ENCODE measurements at regions not wholly inside any gene's neighbourhood (a gene's known extent, or its start where the extent isn't known, plus 50 kb on each side); places are given as distances from the start of the nearest gene placed in this dataset.

GRCh38 chr1:199058281-199058680 is 419.4 kb downstream of the PTPRC start:
- TF ChIP-seq ESRRG (CRISPR knock-in tag; IDR thresholded peaks at IDR 0.05) (no peak), OSR1 (CRISPR knock-in tag; IDR thresholded peaks at IDR 0.05) (no peak), RARB (CRISPR knock-in tag; IDR thresholded peaks at IDR 0.05) (no peak), PATZ1 (CRISPR knock-in tag; IDR thresholded peaks at IDR 0.05; ENCODE audit: borderline replicate concordance) (no peak), TSHZ2 (CRISPR knock-in tag; IDR thresholded peaks at IDR 0.05) (no peak), ZNF565 (CRISPR knock-in tag; conservative IDR thresholded peaks at IDR 0.05; ENCODE audit: low read depth) (no peak), ZC3H10 (CRISPR knock-in tag; IDR thresholded peaks at IDR 0.05) (no peak), ZNF70 (CRISPR knock-in tag; IDR thresholded peaks at IDR 0.05) (no peak)
- ATAC-seq = no peak

- TF ChIP-seq BACH2 (CRISPR knock-in tag; IDR thresholded peaks at IDR 0.05; ENCODE audit: borderline replicate concordance) (no peak), ZFP3 (CRISPR knock-in tag; IDR thresholded peaks at IDR 0.05) (no peak), ZNF70 (CRISPR knock-in tag; IDR thresholded peaks at IDR 0.05) (no peak), TOX (CRISPR knock-in tag; IDR thresholded peaks at IDR 0.05; ENCODE audit: borderline replicate concordance) (no peak), CSDC2 (CRISPR knock-in tag; IDR thresholded peaks at IDR 0.05) (no peak), SNAI2 (CRISPR knock-in tag; IDR thresholded peaks at IDR 0.05) (no peak), ARNTL (CRISPR knock-in tag; IDR thresholded peaks at IDR 0.05; ENCODE audit: borderline replicate concordance, low read depth) (no peak), PATZ1 (CRISPR knock-in tag; IDR thresholded peaks at IDR 0.05; ENCODE audit: borderline replicate concordance) (no peak), ESRRG (CRISPR knock-in tag; IDR thresholded peaks at IDR 0.05) (no peak), ZNF565 (CRISPR knock-in tag; conservative IDR thresholded peaks at IDR 0.05; ENCODE audit: low read depth) (no peak)
- ATAC-seq = no peak
Measured at GRCh38 chr1:199064971-199065370, 426.1 kb downstream of the PTPRC start.

- TF ChIP-seq TCF4 (CRISPR knock-in tag; IDR thresholded peaks at IDR 0.05; ENCODE audit: borderline replicate concordance) (no peak), BACH2 (CRISPR knock-in tag; IDR thresholded peaks at IDR 0.05; ENCODE audit: borderline replicate concordance) (no peak), ZFP3 (CRISPR knock-in tag; IDR thresholded peaks at IDR 0.05) (no peak), ZC3H10 (CRISPR knock-in tag; IDR thresholded peaks at IDR 0.05) (no peak)
Measured at GRCh38 chr1:199067483-199067882, 428.6 kb downstream of the PTPRC start.

GRCh38 chr1:199071080-199071479 is 432.2 kb downstream of the PTPRC start:
- TF ChIP-seq ZNF565 (CRISPR knock-in tag; conservative IDR thresholded peaks at IDR 0.05; ENCODE audit: low read depth) = no peak
- TF ChIP-seq CSRNP3 (CRISPR knock-in tag; IDR thresholded peaks at IDR 0.05) = no peak
- no peak for TF ChIP-seq OSR1 (CRISPR knock-in tag; IDR thresholded peaks at IDR 0.05)
- TF ChIP-seq TOX (CRISPR knock-in tag; IDR thresholded peaks at IDR 0.05; ENCODE audit: borderline replicate concordance) = no peak
- TF ChIP-seq ARNTL (CRISPR knock-in tag; IDR thresholded peaks at IDR 0.05; ENCODE audit: borderline replicate concordance, low read depth) = no peak
- TF ChIP-seq ZNF70 (CRISPR knock-in tag; IDR thresholded peaks at IDR 0.05) = no peak
- TF ChIP-seq CREB5 (CRISPR knock-in tag; IDR thresholded peaks at IDR 0.05; ENCODE audit: low read depth) = no peak
- TF ChIP-seq PATZ1 (CRISPR knock-in tag; IDR thresholded peaks at IDR 0.05; ENCODE audit: borderline replicate concordance) = no peak
- TF ChIP-seq ZFP3 (CRISPR knock-in tag; IDR thresholded peaks at IDR 0.05) = no peak
- TF ChIP-seq SNAI2 (CRISPR knock-in tag; IDR thresholded peaks at IDR 0.05) = no peak
- no peak for TF ChIP-seq ZC3H10 (CRISPR knock-in tag; IDR thresholded peaks at IDR 0.05)
- no peak for TF ChIP-seq TSHZ2 (CRISPR knock-in tag; IDR thresholded peaks at IDR 0.05)
- TF ChIP-seq ZFP30 (CRISPR knock-in tag; IDR thresholded peaks at IDR 0.05) = no peak
- no peak for ATAC-seq

More at GRCh38 chr1:199067483-199067882, 428.6 kb downstream of the PTPRC start:
- ATAC-seq = no peak
